Right renal pelvis (tissue), 4 donors: ENCODE measurements at regions not wholly inside any gene's neighbourhood (a gene's known extent, or its start where the extent isn't known, plus 50 kb on each side); places are given as distances from the start of the nearest gene placed in this dataset.

Experiments used
- DNase-seq, 4 donors: peaks; one replicate each; pipeline ENCODE4 v3.0.0-alpha.2; 2013; ENCODE audit warnings: low read depth in 4 of 4, low spot score in 3 of 4, missing footprints in 1 of 4

DNA sequence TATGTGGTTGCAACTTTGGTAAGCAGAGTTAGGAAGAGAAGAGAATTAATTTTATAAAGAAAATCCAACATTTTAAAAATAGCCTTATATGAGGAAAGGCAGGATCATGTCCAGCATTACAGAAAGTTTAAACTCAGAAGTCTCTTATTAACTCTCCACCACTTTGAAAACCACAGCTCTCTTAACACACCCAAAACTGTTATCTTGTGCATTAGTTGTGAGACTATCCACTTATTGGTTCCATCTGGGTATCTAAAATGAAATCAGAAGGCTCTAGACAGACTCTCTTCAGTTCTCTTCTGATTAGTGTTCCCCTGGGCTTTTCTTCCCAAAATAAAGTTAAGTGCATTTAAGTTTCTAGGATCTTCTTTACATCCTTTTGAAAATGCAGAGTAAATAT lies 251.5 kb downstream of the TXNL1 start:
- DNase-seq: no peak

- DNase-seq: no peak
Measured at GRCh38 chr18:56383349-56383748, 255.0 kb downstream of the TXNL1 start.

DNA sequence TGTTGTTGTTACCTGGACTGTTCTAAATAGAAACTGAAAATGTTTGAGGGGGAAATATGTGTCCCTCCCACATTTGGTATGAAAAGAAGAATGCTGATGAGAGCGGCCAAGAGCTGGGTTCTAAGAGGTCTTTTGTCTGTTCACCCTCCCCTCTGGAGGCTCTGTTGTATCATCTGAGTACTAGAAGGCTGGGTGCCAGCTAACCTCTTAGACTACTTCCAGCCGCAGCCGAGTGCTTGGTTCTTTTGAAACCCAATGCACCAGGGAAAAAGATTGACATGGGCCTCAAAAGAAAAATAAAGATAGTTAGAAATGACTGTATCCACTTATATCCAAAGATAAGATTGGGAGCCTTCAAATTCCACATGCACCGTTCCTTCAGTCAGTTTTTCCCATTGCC lies 255.9 kb downstream of the TXNL1 start:
- no peak for DNase-seq

DNA sequence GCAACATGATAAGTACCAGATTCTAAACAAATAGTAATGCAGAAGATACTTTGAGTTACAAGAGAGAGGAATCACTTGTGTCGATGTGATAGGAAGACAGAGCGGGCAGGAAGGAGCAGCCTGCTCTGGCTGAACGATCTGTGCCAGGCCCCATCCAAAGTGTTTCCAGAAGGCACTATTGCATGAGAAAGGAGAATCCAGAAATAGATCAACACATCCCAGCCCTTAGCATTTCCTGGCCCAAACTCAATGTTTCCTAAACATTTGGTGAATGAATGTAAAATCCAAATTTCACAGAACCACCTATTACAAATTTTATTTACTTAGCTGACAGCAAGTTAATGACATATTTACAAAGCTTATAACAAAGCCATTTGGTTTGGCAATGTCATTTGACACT lies 257.2 kb downstream of the TXNL1 start:
- no peak for DNase-seq

DNA sequence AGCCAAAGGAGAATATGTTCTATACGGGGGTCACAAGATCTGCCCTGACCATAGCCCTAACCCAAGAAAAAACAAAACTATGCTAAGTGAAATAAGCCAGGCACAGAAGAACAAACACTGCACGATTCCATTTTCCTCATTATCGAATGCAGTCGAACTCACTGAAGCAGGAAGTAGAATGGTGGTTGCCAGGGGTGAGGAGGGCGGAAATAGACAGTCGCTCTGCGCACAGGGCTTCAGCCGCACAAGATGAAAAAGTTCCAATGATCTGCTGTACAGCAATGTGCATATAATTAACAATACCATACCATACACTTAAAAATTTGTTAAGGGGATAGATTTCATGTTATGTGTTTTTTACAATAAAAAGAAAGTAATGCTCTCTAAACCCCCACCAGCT lies 257.7 kb downstream of the TXNL1 start:
- no peak for DNase-seq

DNA sequence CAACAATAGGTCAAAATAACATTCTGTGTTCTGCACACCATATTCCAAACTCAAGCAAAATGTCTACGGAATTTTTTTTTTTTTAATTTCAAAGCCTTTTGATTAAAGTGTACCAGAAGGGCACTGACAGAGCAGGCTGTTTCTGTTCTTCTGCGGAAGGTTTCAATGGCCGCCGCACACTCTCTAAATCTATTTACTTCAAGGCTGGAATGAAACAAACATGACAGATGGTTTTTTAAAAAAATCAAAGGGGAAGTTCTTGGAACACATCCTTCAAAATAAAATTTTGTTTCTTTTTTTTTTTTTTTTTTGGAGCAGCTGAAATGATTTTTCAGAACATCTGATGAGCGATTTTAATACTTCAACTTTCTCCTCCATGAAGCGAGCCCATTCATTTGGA lies 259.1 kb downstream of the TXNL1 start:
- no peak for DNase-seq

GRCh38 chr18:56377231-56377630 lies 261.2 kb downstream of the TXNL1 start:
- DNase-seq: peak in 1 of 4 donors; percentile 7

DNA sequence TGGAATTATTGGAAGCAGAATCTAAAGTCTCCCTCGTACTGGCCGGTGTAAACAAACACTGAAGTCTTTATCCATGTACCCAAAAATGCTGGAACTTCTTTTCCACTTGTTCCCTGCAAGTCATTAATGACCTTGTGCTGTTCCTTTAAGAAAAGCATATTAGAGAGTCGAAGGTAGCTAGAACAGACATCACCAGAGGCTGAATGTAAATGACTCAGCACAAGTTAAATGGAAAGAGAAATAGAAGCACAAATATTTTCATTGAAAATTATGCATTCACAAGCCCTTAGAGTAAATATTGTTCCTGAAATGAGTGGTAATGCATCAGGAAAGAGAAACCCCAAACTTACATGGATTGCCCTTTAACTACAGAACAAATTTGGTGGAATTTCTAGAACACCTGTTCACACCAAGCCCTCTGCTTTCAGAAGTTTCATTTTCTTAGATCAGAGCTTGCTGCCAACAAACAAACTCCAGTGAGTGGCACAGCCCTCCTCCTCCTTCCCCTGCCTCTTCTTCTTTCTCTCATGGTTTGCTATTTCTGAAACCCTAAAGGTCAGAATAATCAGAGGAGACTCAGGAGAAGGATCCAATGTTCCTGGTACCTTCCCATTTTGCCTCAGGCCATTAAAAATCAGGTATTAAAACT lies 264.3 kb downstream of the TXNL1 start:
- no peak for DNase-seq

- DNase-seq: no peak
Measured at GRCh38 chr18:56373601-56374000, 264.8 kb downstream of the TXNL1 start.

- no peak for DNase-seq
Measured at GRCh38 chr18:56368066-56368465, 270.3 kb downstream of the TXNL1 start.

DNA sequence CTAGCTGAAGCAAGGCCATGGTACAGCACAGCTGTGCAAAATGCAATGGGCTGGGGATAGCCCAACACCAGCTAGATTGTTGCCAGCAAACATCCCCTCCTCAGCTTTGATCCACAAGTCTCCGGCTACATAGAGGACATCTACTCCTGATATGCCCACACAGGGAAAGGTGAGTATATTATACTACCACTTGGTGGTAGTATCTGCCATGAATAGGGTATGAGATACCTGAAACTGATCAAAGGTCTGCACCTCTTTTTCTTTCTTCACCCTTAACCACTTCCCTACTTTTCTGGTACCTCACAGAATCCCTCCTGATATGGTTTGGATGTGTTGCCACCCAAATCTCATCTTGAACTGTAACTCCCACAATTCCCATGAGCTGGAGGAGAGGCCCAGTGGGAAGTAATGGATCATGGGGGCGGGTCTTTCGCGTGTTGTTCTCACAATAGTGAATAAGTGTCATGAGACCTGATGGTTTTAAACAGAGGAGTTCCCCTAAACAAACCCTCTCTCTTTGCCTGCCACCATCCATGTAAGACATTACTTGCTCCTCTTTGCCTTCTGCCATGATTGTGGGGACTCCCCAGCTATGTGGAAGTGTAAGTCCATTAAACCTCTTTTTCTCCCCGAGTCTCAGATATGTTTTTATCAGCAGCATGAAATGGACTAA lies 279.6 kb downstream of the TXNL1 start:
- DNase-seq: no peak

GRCh38 chr18:56353663-56354260 lies 284.6 kb downstream of the TXNL1 start:
- no peak for DNase-seq

GRCh38 chr18:56351911-56352500 lies 286.4 kb downstream of the TXNL1 start:
- no peak for DNase-seq

GRCh38 chr18:56337507-56337906 lies 300.9 kb downstream of the TXNL1 start:
- DNase-seq: no peak

DNA sequence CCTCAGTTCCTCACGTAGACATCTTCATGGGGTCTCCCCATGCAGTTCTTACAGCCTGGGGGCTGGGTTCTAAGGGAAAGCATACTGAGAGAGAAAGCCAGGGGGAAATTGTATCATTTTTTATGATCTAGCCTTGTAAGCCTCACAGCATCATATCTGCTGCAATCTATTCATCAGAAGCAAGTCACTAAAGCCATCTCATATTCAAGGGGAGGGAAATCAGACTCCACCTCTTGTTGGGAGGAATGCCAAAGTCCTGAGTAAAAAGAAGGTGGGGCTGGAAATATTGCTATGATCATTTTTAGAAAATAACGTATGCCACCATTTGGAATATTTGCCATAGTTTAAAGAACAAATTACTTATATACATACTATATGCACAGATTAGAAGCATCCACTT lies 304.6 kb downstream of the TXNL1 start:
- DNase-seq: no peak

DNA sequence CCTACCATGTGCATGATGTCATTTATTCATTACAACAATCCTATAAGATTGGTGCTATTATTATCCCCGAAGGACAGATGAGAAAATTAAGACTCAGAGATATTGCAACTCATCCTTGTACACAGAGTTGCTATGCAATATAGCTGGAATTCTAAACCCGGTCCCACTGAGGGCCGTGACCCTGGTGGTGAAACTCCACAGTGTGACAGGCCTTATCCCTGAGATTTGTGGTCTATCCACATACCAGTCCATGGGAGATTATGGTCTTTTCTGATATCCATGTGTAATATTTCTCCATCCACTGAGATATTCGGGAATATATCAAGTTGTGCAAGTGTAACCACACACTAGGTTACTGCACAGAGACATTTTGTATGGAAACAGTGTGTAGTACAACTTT lies 305.2 kb downstream of the TXNL1 start:
- DNase-seq: no peak

- no peak for DNase-seq
Measured at GRCh38 chr18:56332371-56332770, 306.0 kb downstream of the TXNL1 start.

DNA sequence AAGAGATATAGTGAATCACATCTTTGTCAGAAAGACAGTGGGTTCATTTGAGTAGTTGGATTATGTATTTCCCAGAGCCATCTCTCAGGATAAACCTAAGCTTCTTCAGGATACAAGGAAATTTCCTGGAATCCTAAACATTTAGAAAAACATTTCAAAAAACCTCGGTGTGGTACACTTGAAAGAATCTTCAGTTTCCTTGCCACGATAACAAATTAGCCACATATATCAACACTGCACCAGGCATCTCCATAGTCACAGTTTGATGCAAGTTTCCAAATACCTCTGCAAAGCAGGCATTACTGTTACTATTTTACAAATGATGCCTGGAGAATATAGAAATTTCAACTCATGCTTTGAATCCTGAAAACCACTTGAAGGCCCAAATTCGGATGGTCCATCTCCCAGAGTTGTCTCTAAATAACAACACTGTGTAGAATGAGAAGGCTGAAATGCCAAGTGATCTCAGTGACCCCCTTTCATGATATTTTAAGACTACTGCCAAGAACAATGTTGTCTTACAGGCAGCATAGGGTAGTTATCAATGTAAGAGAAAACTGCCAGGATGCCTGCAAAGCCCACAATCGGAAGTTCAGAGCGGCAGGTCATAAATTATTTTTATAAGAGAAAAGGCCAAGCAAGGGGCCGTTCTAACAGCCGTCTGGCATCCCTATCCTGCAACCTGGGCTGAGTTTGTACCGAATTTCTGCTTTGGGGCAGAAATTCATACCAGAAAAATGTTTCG lies 307.9 kb downstream of the TXNL1 start:
- DNase-seq: no peak

DNA sequence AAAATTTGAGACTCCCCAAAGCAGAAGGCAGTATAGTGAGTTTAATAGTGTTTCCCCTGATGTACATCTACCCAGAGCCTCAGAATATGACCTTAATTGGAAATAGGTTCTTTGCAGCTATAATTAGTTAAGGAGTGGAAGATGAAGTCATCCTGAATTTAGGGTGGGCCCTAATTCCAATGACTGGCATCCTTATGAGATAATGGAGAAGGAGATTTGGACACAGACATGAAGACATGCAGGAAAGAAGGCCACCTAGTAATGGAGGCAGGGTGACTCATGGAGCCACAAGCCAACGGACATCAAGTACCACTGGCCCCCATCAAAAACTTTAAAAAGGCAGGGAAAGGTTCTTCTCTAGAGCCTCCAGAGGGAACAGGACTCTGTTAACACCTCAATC lies 308.9 kb downstream of the TXNL1 start:
- DNase-seq: no peak

- no peak for DNase-seq
Measured at GRCh38 chr18:56327191-56327885, 311.1 kb downstream of the TXNL1 start.
